RPMI8226 (cell line): ENCODE measurements at regions not wholly inside any gene's neighbourhood (a gene's known extent, or its start where the extent isn't known, plus 50 kb on each side); places are given as distances from the start of the nearest gene placed in this dataset.
A peak's percentile ranks its signal among the peaks of the same experiment; 100 is the strongest.

Source experiments
- DNase-seq: peaks from one replicate; pipeline ENCODE4 v3.0.0-alpha.2; 2015

- DNase-seq = peak; percentile 3
These were observed 323.0 kb downstream of the NDFIP2 start for GRCh38 chr13:79803989-79804388.

GRCh38 chr13:79803296-79803695 lies 322.3 kb downstream of the NDFIP2 start:
- no peak for DNase-seq

- DNase-seq = no peak
These were observed 321.6 kb downstream of the NDFIP2 start for GRCh38 chr13:79802389-79803085.

- DNase-seq = no peak
These were observed 318.3 kb downstream of the NDFIP2 start for GRCh38 chr13:79799059-79799867.

- DNase-seq = no peak
These were observed 315.2 kb downstream of the NDFIP2 start for GRCh38 chr13:79796136-79796535.

GRCh38 chr13:79794931-79795330 lies 314.0 kb downstream of the NDFIP2 start:
- DNase-seq = no peak

- DNase-seq = no peak
These were observed 311.8 kb downstream of the NDFIP2 start for GRCh38 chr13:79792716-79793115.

GRCh38 chr13:79791471-79792042 lies 310.6 kb downstream of the NDFIP2 start:
- no peak for DNase-seq

GRCh38 chr13:79786176-79786575 lies 305.2 kb downstream of the NDFIP2 start:
- DNase-seq = no peak

- no peak for DNase-seq
These were observed 301.7 kb downstream of the NDFIP2 start for GRCh38 chr13:79782541-79783205.

GRCh38 chr13:79781829-79782540 lies 301.0 kb downstream of the NDFIP2 start:
- DNase-seq = no peak

GRCh38 chr13:79780240-79780639 lies 299.3 kb downstream of the NDFIP2 start:
- no peak for DNase-seq

- no peak for DNase-seq
These were observed 298.8 kb downstream of the NDFIP2 start for GRCh38 chr13:79779761-79780160.

GRCh38 chr13:79778741-79779460 lies 297.9 kb downstream of the NDFIP2 start:
- DNase-seq = no peak

GRCh38 chr13:79777504-79777903 lies 296.5 kb downstream of the NDFIP2 start:
- DNase-seq = no peak

- DNase-seq = no peak
These were observed 295.8 kb downstream of the NDFIP2 start for GRCh38 chr13:79776531-79777295.

- DNase-seq = no peak
These were observed 294.9 kb downstream of the NDFIP2 start for GRCh38 chr13:79775830-79776229.

GRCh38 chr13:79772811-79773210 lies 291.9 kb downstream of the NDFIP2 start:
- DNase-seq = no peak

GRCh38 chr13:79771493-79771892 lies 290.5 kb downstream of the NDFIP2 start:
- DNase-seq = no peak

GRCh38 chr13:79770056-79770455 lies 289.1 kb downstream of the NDFIP2 start:
- DNase-seq = no peak

GRCh38 chr13:79767126-79767525 lies 286.2 kb downstream of the NDFIP2 start:
- DNase-seq = no peak
